ENCODE measurements at regions not wholly inside any gene's neighbourhood (a gene's known extent, or its start where the extent isn't known, plus 50 kb on each side); places are given as distances from the start of the nearest gene placed in this dataset.

DNA sequence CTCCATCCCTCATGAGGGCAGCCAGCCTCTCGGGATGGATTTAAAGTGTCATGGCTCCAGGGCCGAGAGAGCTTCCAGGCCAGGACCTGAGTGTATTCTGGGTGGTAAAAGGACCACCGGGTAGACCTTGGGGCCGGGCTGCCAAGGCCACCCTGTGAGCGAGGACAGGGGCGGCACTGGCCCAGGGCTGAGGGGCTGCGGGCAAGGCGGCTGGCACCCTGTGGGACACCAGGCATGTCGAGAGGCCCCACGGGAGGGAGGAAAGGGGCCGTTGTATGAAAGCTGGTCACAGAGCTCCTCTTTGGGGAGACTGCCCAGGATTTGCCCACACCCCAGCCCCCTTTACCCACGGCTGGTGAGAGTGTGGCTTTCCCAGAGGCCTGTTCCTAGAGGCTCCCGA lies 92.3 kb upstream of the RTL6 start:
- no peak for TF ChIP-seq EZH2phosphoT487 (conservative IDR thresholded peaks at IDR 0.05; ENCODE audit: low read length)
- TF ChIP-seq, protein P1, sequence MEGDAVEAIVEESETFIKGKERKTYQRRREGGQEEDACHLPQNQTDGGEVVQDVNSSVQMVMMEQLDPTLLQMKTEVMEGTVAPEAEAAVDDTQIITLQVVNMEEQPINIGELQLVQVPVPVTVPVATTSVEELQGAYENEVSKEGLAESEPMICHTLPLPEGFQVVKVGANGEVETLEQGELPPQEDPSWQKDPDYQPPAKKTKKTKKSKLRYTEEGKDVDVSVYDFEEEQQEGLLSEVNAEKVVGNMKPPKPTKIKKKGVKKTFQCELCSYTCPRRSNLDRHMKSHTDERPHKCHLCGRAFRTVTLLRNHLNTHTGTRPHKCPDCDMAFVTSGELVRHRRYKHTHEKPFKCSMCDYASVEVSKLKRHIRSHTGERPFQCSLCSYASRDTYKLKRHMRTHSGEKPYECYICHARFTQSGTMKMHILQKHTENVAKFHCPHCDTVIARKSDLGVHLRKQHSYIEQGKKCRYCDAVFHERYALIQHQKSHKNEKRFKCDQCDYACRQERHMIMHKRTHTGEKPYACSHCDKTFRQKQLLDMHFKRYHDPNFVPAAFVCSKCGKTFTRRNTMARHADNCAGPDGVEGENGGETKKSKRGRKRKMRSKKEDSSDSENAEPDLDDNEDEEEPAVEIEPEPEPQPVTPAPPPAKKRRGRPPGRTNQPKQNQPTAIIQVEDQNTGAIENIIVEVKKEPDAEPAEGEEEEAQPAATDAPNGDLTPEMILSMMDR (IDR thresholded peaks at IDR 0.05; ENCODE audit: insufficient read depth, low read length, poor library complexity, severe bottlenecking) = no peak
